NCI-H2081 (cell line): ENCODE measurements at regions not wholly inside any gene's neighbourhood (a gene's known extent, or its start where the extent isn't known, plus 50 kb on each side); places are given as distances from the start of the nearest gene placed in this dataset.
"Not testable (repeated sequence)": the region's sequence is repeated elsewhere in the genome, so short reads cannot be mapped to it uniquely, and the experiment has no call there.

Experiments used
- DNase-seq, 2 experiments: peaks; one replicate each; lab custom pipeline; 2025; lab: John Stamatoyannopoulos, UW

- no peak for DNase-seq
Measured at GRCh38 chr1:143698016-143698415, 273.8 kb downstream of the FAM72C start.

- no peak for DNase-seq
Measured at GRCh38 chr1:143694085-143694484, 277.7 kb downstream of the FAM72C start.

DNA sequence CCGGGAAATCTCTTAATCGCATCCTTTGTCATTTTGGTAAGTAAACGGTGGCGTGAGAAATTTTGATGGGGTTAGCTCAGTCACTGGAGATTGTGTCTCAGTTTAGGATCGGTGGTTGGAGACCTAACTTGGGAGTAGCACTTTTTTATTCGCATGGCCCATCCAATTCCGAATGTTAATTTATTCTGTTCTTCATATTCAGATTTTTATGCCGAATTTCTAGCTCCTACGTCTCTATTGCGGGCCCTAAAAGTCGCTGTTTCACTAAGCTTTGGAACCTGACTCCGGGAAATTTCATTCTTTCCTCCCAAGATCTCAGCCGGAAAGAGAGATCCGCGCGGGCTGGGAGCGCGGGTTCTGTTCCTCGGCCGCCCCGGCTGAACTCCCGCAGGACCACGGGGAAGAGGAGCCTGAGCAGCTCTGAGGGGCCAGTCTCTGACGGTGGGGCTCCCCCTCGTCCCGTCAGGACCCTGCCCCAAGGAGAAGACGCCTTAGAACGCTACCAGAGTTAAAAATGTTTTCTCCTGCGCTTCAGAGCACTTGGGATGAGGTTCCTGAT, 279.7 kb downstream of the FAM72C start:
- DNase-seq, result no peak

GRCh38 chr1:143691400-143691891, 280.3 kb downstream of the FAM72C start:
- DNase-seq, result no peak

GRCh38 chr1:143689781-143690180, 282.0 kb downstream of the FAM72C start:
- DNase-seq, result no peak

GRCh38 chr1:143680304-143680703, 291.5 kb downstream of the FAM72C start:
- no peak for DNase-seq

DNA sequence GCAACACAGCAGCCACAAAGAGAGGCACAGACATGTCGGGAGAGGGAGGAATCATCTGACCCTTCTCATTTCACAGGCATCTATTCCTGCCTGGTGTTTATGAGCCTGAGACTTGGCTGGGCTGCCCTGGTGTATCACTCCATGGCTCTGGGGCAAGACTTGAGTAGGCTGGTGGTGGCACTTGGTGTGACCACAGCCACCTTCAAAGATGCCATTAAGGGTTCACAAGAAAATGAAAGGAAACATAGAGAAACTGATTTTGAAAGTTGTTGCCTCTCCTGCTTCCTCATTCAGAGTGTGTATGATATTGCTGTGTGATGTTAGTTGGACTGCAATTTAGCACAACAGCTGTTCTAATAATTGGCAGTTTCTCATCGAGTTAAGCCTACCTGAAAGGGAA, 298.8 kb downstream of the FAM72C start:
- DNase-seq, result no peak

DNA sequence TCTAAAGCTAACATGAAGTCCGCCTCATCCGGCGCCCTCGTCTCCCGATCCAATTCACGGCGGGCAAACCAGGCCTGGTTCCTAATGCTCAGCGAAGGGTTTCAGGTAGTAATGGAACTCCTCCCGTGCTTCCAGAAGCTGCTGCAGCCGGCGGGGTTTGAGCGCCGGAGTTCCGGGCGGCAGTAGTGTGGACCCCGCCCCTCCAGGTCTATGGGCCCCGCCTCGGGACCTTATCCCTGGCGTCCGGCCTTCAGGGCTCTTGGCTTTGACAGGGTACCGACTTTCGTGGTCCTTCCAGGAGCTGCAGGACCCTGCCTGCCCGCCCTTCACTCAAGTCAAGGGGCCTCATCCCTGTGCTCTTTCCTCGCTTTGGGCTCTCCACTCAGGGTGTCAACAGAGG, 304.1 kb downstream of the FAM72C start:
- no peak for DNase-seq

- DNase-seq, result no peak
Measured at GRCh38 chr1:143666851-143667250, 304.9 kb downstream of the FAM72C start.

GRCh38 chr1:143665606-143666005, 306.2 kb downstream of the FAM72C start:
- no peak for DNase-seq

- DNase-seq, result not testable (repeated sequence)
Measured at GRCh38 chr1:143663056-143663455, 308.7 kb downstream of the FAM72C start.

DNA sequence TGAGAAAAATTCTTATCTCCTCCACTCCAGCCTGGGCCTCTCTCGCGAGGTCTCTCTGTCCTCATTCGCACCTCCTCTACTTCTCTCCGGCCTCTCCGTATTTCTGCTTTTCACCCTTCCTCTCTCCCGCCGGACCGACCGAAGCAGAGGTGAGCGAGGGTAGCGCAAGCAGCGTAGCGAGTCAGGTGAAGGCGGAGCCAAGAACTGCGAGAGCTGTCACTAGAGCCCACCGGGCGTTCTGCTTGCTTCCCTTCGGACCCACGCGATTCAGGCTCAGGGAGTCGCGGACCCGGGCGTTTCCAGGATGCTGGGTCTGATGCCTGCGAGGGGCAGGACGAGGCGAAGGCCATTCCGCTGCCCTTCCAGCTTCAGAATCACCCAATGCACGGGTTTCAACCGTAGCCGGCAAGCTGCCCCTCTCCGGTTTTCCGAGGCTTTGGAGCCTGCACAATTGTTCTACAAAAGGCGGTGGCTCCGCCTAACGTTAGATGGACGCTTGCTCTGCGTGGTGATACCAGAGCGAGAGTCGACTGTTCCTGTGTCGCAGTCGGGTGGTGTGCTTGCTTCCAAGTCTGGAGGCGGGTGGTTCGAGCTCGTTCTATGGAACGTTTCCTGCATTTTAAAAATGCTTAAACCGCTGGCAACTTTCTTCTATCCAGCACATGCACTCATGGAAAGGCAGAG, 310.2 kb downstream of the FAM72C start:
- DNase-seq, result no peak

DNA sequence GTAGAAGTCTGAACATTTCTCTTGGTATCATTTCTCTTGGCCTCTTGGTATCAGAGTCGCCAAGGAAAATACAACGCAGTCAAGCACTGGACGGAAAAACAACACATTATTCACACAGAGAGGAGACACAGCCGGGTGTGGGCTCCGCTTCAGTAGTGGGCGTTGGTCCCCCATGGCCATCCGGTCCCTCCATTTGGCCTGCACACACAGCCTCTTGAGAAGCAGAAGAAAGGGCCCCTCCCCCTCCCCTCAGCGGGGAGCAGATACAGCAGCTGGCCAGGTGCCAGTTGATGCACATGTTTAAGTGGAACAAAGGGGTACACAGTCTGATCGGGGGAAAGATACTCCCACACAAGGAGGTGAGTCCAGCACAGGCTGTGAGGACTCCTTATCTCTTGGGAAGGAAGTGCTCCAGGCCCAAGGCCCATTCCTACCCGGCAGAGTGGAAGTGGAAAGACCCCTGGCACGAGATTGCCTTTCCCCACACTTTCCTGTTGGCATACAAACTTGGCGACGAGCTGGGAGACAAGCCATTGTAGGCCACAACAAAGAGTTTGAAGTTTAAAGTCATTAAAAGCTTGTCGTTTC, 311.3 kb downstream of the FAM72C start:
- no peak for DNase-seq

- DNase-seq, result no peak
Measured at GRCh38 chr1:143653429-143653802, 318.4 kb downstream of the FAM72C start.

DNA sequence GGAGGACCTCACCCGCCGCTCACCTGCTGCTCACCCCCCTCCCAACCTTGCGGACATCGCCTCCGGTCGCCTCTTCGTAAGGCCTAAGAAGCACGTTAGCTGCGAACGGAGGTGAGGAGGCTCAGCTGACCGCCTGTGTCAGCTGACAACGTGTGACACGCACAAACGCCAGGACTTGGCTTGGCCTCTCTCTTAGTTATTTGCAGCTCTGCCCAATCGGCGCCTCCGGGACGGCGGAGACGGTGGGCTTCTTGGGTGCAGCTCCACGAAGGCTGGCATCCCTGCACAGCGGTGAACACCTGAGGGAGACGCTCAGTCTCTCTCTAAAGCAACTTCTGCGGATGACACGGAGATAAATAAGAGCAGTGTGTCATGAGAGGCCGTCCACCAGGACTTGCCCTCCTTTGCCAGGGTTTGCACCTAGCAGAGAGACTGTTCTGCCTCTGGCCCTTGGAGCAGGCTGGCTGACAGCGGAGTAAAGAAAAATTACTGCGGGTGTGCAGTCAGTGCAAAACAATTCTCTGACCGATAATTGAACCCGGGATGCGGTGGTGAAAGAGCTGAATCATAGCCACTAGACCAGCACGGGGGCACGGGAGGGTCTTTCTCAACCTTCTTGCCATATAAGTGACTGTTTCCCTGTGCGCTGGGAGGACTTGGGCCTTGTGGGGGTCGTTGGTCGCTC, 318.9 kb downstream of the FAM72C start:
- no peak for DNase-seq

DNA sequence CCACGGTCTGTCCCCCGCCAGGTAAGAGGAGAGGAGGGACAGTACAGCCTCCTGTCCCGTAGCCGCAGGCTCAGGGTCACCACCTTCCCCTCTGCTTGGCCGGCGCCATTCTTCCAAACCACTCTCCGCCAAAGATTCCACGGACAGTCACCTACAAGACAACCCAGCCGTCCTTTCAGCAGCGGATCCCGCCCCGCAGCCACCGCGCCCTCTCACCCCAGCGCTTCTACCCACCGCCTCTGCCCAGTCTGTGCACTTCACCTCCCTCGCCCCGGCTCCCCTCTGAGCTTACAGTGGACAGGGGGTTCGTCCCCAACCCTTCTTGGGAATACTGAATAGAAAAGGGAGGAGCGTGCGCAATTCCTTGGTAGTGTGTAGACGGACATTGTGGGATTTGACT, 319.6 kb downstream of the FAM72C start:
- DNase-seq, result no peak

DNA sequence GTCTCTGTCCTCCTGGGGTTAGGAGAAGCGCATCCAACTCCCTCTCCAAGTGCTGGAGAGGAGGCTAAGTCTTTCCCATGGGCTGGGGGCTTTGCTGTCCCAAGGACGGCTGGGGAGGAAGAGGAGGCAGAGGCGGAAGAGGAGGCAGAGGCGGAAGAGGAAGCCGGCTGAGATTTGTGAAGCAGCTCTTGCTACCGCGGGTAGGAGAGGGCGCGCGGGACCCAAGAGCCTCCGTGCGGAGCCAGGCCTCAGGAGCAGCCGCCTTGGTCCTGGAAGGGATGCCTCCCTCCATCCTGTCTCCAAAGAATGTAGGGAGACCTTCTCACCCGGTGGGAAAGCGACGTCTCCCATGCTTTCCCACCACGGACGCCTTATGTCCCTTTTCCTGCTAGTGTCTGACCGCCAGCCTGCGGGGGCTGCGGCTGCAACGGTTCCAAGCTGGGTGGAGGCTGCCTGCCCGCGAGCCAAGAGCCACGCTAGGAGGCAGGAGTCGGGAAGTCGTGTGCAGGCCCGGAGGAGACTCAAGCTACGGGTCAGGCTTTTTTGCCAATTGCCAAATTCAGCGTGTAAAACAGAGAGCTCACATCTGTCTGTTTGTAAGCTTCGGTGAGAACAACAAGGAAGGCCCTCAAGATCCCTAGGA, 320.3 kb downstream of the FAM72C start:
- DNase-seq, result no peak

DNA sequence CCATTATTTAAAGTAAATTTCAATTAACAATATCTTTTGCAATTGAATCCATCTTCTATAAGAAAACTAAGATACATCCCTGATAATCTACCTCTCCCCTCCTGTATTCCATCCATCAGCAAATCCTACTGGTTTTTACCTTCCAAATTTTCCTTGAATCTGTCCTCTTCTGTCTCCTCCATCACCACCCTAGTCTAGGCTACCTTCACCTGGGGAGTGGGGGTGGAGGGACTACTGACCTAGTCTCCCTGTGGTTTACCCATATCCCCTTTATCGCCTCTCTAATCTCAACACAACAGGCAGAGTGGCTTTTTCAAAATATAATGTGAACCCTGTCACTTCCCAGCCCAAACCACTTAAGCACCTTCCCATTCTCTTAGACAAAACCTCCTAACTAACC, 327.8 kb downstream of the FAM72C start:
- not testable (repeated sequence) for DNase-seq

DNA sequence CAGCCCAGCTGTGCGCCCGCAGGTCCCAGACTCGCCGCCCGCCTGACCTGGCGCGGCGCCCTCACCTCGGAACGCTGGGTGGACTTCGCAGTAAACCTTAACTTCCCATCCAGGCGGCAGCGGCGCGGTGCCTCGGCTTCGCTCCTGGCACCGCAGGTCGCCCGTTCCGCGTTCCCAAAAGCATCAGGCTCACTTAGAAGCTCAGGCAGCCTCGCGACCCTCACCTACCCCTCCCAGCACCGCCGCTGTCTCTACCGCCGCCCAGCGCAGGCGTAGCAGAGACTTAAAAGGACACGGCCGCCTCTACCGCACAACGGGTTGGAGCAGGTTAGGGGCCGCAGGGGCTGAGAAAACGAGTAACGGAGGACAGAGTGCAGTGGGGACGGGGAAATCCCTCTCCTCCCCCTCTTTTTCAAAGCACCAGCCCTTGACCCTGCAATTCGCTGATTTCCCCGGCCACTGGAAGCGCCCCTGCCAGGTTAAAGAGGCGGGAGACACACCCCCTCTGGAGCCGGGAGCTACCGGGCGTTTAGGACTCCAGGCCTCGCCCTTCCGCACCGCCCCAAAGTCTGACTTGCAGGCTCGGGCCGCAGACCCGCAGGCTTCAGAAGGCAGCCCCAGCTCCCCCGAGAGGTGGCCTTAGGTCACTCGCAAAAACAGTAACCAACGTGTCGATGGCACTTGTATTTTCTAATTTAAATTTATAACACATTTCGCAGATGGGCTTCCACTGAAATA, 328.5 kb downstream of the FAM72C start:
- no peak for DNase-seq

DNA sequence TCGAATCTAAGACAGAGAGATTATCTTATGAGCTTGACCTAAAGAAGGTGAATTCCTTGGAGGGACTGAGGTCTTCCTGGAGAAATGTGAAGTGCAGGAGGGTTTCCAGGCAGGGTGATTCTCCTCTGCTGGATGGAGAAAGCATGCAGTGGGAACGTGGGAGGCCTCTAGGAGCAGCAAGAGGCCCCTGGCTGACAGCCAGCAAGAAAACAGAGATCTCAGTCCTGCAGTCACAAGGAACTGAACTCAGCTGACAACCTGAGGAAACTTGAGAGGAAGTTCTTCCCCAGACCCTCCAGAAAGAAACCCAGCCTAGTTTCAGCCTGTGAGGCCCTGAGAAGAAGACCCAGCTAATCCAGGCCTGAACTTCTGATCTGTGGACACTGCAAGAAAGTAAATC, 345.9 kb downstream of the FAM72C start:
- DNase-seq, result no peak

DNA sequence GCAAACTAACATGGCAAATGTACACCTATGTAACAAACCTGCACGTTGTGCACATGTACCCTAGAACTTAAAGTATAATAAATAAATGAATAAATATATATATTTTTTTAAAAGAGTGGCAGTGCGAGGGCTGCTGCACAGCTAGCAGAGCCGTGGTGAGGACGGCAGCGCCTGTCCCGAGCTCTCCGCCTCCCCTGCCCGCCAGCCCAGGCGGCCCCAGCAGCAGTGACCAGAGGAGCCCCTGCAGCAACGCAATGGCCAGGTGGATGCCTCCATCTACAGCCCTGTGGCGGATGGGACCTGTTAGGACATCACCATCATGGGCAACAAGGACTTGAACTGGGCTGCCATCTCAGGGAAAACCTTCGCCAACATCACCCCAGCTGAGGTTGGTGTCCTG, 351.9 kb downstream of the FAM72C start:
- DNase-seq, result no peak

GRCh38 chr1:143611159-143611558, 360.6 kb downstream of the FAM72C start:
- no peak for DNase-seq
